Spleen (tissue), 7 donors: ENCODE measurements at regions not wholly inside any gene's neighbourhood (a gene's known extent, or its start where the extent isn't known, plus 50 kb on each side); places are given as distances from the start of the nearest gene placed in this dataset.

Source experiments
- CTCF ChIP-seq, 11 experiments: fragments of 200-600 bp in 7 of 11; fragments of 450-650 bp in 4 of 11; sonication (generic) in 4 of 11; IDR thresholded peaks in 8 of 11; conservative IDR thresholded peaks in 3 of 11; 1 replicate in 7 of 11; 2 replicates in 4 of 11; pipeline versions ENCODE4 v1.4.0 to v1.8.0; 2016 to 2021; ENCODE audit warnings: antibody characterized with exemption in 11 of 11, inconsistent platforms in 4 of 11, mild to moderate bottlenecking in 1 of 11
- POLR2A ChIP-seq, 3 donors: fragments of 450-650 bp; IDR thresholded peaks; one replicate each; pipeline ENCODE4 v1.5.1; 2017; ENCODE audit warnings: antibody characterized with exemption in 3 of 3, mild to moderate bottlenecking in 1 of 3
- POLR2AphosphoS5 ChIP-seq, 3 donors: sonication (generic); formaldehyde crosslinking; IDR thresholded peaks; one replicate each; pipeline ENCODE4 v1.5.1; 2017; ENCODE audit warnings: antibody characterized with exemption in 3 of 3
- donor health status: DM: no; HTN: no; CAD: no; lungs with moderate emphysema.
- donor health status: DM: no; HTN: no; CAD: no.
- donor health status: DM: no; HTN: no; CAD: no.

DNA sequence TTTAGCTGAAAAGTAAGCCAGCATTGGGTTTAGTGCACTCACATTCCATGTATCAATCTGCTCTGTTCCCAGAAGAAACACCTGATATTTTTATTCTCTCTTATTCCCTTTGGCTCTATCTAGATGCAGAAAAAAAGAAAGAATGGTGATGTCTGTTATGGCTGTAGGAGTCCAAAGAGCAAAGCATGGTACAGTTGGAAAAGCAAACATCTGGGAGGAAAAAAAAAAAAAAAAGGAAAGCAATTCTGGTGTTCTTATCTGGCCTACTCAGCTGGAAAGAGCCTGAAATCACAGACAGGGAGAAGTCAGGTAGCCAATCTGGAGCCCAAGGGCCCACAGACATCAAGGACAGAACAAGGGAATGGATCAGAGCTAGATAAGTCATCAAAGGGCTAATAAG is 293.9 kb downstream of the DUSP6 start:
- TF ChIP-seq CTCF (IDR thresholded peaks at IDR 0.05 in 8 of 11, conservative IDR thresholded peaks at IDR 0.05 in 3 of 11) (no peak), POLR2AphosphoS5 (IDR thresholded peaks at IDR 0.05) (no peak), POLR2A (IDR thresholded peaks at IDR 0.05) (no peak)
